Ishikawa (cell line): ENCODE measurements at regions not wholly inside any gene's neighbourhood (a gene's known extent, or its start where the extent isn't known, plus 50 kb on each side); places are given as distances from the start of the nearest gene placed in this dataset.

Experiments used
- EP300 ChIP-seq: IDR thresholded peaks from 2 replicates; pipeline ENCODE4 v1.6.1; 2012; ENCODE audit warnings: borderline replicate concordance
- FOXM1 ChIP-seq: IDR thresholded peaks from 2 replicates; pipeline ENCODE4 v1.6.1; 2012; ENCODE audit warnings: low read depth, borderline replicate concordance
- MAX ChIP-seq: IDR thresholded peaks from 2 replicates; pipeline ENCODE4 v1.6.1; 2012
- NFIC ChIP-seq: IDR thresholded peaks from 2 replicates; pipeline ENCODE4 v1.6.1; 2012
- YY1 ChIP-seq: IDR thresholded peaks from 2 replicates; pipeline ENCODE4 v1.6.1; 2012; ENCODE audit warnings: low read depth

GRCh38 chrX:7240929-7241328 is 93.0 kb upstream of the PUDP start:
- TF ChIP-seq YY1 = no peak
- TF ChIP-seq NFIC = no peak
- TF ChIP-seq FOXM1 = no peak
- TF ChIP-seq EP300 = no peak
- no peak for TF ChIP-seq MAX
